RWPE2 (cell line): ENCODE measurements at regions not wholly inside any gene's neighbourhood (a gene's known extent, or its start where the extent isn't known, plus 50 kb on each side); places are given as distances from the start of the nearest gene placed in this dataset.

Experiments
- ATAC-seq: fragments of 200-7000 bp; cut with Tn5 transposase; 3 replicates; pipeline ENCODE4 v1.9.1; 2021; ENCODE audit warnings: low read depth
- DNase-seq: peaks from one replicate; pipeline ENCODE4 v3.0.0-alpha.2; 2020; ENCODE audit warnings: low spot score
- H3K27ac ChIP-seq: fragments of 450-650 bp; 2 replicates; pipeline ENCODE4 v1.5.1; 2017; ENCODE audit warnings: mild to moderate bottlenecking; ENCODE audit not compliant: poor library complexity, severe bottlenecking
- H3K27me3 ChIP-seq: fragments of 250-450 bp; sonication (Bioruptor Pico); 2 replicates; pipeline ENCODE4 v1.5.1; 2021; ENCODE audit warnings: mild to moderate bottlenecking, moderate library complexity; ENCODE audit not compliant: insufficient read depth, poor library complexity, severe bottlenecking
- H3K36me3 ChIP-seq: fragments of 250-450 bp; sonication (Bioruptor Pico); 2 replicates; pipeline ENCODE4 v1.5.1; 2020; ENCODE audit warnings: low read depth, mild to moderate bottlenecking, moderate library complexity
- H3K4me1 ChIP-seq: fragments of 250-450 bp; sonication (Bioruptor Pico); 2 replicates; pipeline ENCODE4 v1.5.1; 2021; ENCODE audit warnings: mild to moderate bottlenecking, moderate library complexity; ENCODE audit not compliant: insufficient read depth, poor library complexity, severe bottlenecking
- H3K4me3 ChIP-seq: fragments of 250-450 bp; sonication (Bioruptor Pico); 2 replicates; pipeline ENCODE4 v1.5.1; 2021; ENCODE audit warnings: mild to moderate bottlenecking, moderate library complexity; ENCODE audit not compliant: severe bottlenecking
- H3K9me3 ChIP-seq: fragments of 250-450 bp; sonication (Bioruptor Pico); 2 replicates; pipeline ENCODE4 v1.5.1; 2021; ENCODE audit warnings: mild to moderate bottlenecking, moderate library complexity; ENCODE audit not compliant: severe bottlenecking
- CTCF ChIP-seq: fragments of 450-650 bp; IDR thresholded peaks from one replicate; pipeline ENCODE4 v1.5.1; 2017; ENCODE audit warnings: mild to moderate bottlenecking, moderate library complexity; ENCODE audit not compliant: poor library complexity, severe bottlenecking

DNA sequence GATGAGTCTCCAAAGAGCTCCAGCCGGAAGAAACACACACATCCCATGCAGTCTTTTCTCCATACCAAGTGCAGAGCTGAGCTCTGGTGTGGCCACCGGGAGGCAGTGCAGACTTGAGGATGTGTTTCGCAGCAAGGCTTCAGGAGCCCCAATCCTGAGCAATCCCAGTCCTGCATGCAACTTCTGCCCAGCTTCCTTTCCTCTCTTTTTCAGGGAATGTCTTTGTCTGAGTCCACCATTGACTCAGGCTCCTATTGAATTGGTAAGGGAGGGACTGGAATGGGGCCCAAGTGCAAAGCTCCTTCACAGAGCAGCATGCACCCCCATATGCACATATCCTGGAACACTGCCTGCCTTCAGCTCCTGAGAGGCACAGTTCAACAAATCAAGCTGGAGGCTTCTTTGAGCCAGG, 50.5 kb upstream of the ASIP start:
- Histone ChIP-seq H3K4me1 (no peaks in the 10 kb centered on the region), H3K36me3 (no peaks in the 10 kb centered on the region), H3K27ac (no peak overlapping the region), H3K9me3 (no peaks in the 10 kb centered on the region), H3K4me3 (no peak overlapping the region), H3K27me3 (peaks cover 10% of the 10 kb centered on the region)
- ATAC-seq (peak; percentile 93), DNase-seq (no peak)
- TF ChIP-seq CTCF = peak; percentile 98
